Endothelial cell of umbilical vein (primary cell): ENCODE measurements at regions not wholly inside any gene's neighbourhood (a gene's known extent, or its start where the extent isn't known, plus 50 kb on each side); places are given as distances from the start of the nearest gene placed in this dataset.

Experiments used
- BruUV-seq: library from RNA; stranded (reverse); fragments of 400-500 nt; replicated peaks from 2 replicates; lab custom pipeline; 2021; lab: Mats Ljungman, UMichigan
- CTCF ChIA-PET: fragments of 300-600, 350-600 bp; sonication (Branson Sonifier 250); formaldehyde crosslinking; loops from one replicate; lab custom pipeline; 2021; ENCODE audit warnings: antibody characterized with exemption, inconsistent platforms; lab: Charles Lee
- POLR2A ChIA-PET: fragments of 300-600, 350-600 bp; sonication (Branson Sonifier 250); formaldehyde crosslinking; loops from one replicate; lab custom pipeline; 2021; ENCODE audit warnings: antibody characterized with exemption, inconsistent platforms; lab: Charles Lee
- DNase-seq: peaks from one replicate; pipeline ENCODE4 v3.0.0-alpha.2; 2011; ENCODE audit warnings: low read depth, low spot score
- FAIRE-seq: peaks from 2 replicates; lab custom pipeline; 2011; peaks lifted over from hg19 to GRCh38; lab: Jason Lieb, UNC
- H2AFZ ChIP-seq: 2 replicates; pipeline ENCODE4 v1.6.0; 2012; ENCODE audit warnings: low read depth, low read length, control low read depth, inconsistent platforms
- H3K27ac ChIP-seq: 2 replicates; pipeline ENCODE4 v1.5.1; 2011; ENCODE audit warnings: low read depth, mild to moderate bottlenecking, control low read depth, low read length, moderate library complexity; ENCODE audit not compliant: insufficient read depth
- H3K27me3 ChIP-seq, 2 experiments: 2 replicates each; pipeline versions ENCODE4 v1.6.0 to v1.6.1; 2011; ENCODE audit warnings: low read length in 2 of 2, mixed read lengths in 1 of 2; ENCODE audit not compliant: control insufficient read depth in 2 of 2, insufficient read depth in 2 of 2
- H3K36me3 ChIP-seq, 2 experiments: 2 replicates in 1 of 2; 3 replicates in 1 of 2; pipeline ENCODE4 v1.5.1; 2011; ENCODE audit warnings: low read length in 2 of 2, mild to moderate bottlenecking in 1 of 2, moderate library complexity in 1 of 2; ENCODE audit not compliant: control insufficient read depth in 2 of 2, insufficient read depth in 2 of 2; ENCODE audit errors: extremely low read depth in 1 of 2
- H3K4me1 ChIP-seq: 3 replicates; pipeline ENCODE4 v1.5.1; 2011; ENCODE audit warnings: mild to moderate bottlenecking, low read length; ENCODE audit not compliant: control insufficient read depth, insufficient read depth; ENCODE audit errors: extremely low read depth
- H3K4me2 ChIP-seq: 2 replicates; pipeline ENCODE4 v1.6.1; 2011; ENCODE audit warnings: low read length, control low read depth, mixed read lengths; ENCODE audit not compliant: insufficient read depth
- H3K4me3 ChIP-seq, 3 experiments: fragments of 200-600 bp in 1 of 3; sonication (generic), shearing (Covaris generic) in 1 of 3; replicated peaks in 1 of 3; 2 replicates each; pipeline ENCODE4 v1.5.1; 2011 to 2016; ENCODE audit warnings: control low read depth in 3 of 3, low read length in 3 of 3, mild to moderate bottlenecking in 2 of 3, inconsistent platforms in 1 of 3, low read depth in 1 of 3, moderate library complexity in 1 of 3; ENCODE audit not compliant: insufficient read depth in 1 of 3
- H3K79me2 ChIP-seq: 2 replicates; pipeline ENCODE4 v1.6.0; 2012; ENCODE audit warnings: low read length, inconsistent platforms; ENCODE audit not compliant: control insufficient read depth, insufficient read depth
- H3K9ac ChIP-seq: replicated peaks from 2 replicates; pipeline ENCODE3; 2011; ENCODE audit warnings: low read length, control low read depth; ENCODE audit not compliant: insufficient read depth; ENCODE audit errors: extremely low read depth
- H3K9me1 ChIP-seq: replicated peaks from 3 replicates; pipeline ENCODE4 v1.6.0; 2011; ENCODE audit warnings: mild to moderate bottlenecking, low read length; ENCODE audit not compliant: control insufficient read depth, insufficient read depth; ENCODE audit errors: extremely low read depth
- H3K9me3 ChIP-seq: replicated peaks from 2 replicates; pipeline ENCODE4 v1.5.1; 2012; ENCODE audit warnings: low read length, inconsistent platforms; ENCODE audit not compliant: control insufficient read depth, insufficient read depth
- H4K20me1 ChIP-seq: replicated peaks from 2 replicates; pipeline ENCODE3; 2011; ENCODE audit warnings: mild to moderate bottlenecking, low read length; ENCODE audit not compliant: control insufficient read depth, insufficient read depth; ENCODE audit errors: extremely low read depth
- FOS ChIP-seq: IDR thresholded peaks from 2 replicates; pipeline ENCODE4 v1.6.1; 2011; ENCODE audit warnings: mild to moderate bottlenecking, low read length, moderate library complexity, borderline replicate concordance; ENCODE audit not compliant: insufficient read depth
- JUN ChIP-seq: IDR thresholded peaks from 2 replicates; pipeline ENCODE4 v1.6.1; 2011; ENCODE audit warnings: borderline replicate concordance, low read depth; ENCODE audit not compliant: insufficient read length, insufficient read depth
- MYC ChIP-seq: IDR thresholded peaks from one replicate; pipeline ENCODE4 v1.6.1; 2011; ENCODE audit warnings: mild to moderate bottlenecking, low read depth, low read length
- POLR2A ChIP-seq: IDR thresholded peaks from 2 replicates; pipeline ENCODE4 v1.6.1; 2012; ENCODE audit warnings: low read depth, mild to moderate bottlenecking, control low read depth, low read length
- POLR2AphosphoS5 ChIP-seq: IDR thresholded peaks from 2 replicates; pipeline ENCODE4 v1.6.1; 2012; ENCODE audit warnings: low read depth, mild to moderate bottlenecking, control low read depth, low read length, moderate library complexity; ENCODE audit not compliant: insufficient read depth
- dilution Hi-C: fragments of 300-500 bp; cut with MboI; formaldehyde crosslinking; loops from one replicate; pipeline ENCODE4 v1.15.0; 2019; ENCODE audit warnings: low sequenced_read_pairs; ENCODE audit not compliant: extremely low pct_ligation_motif_present
- intact Hi-C: fragments of 100-400 bp; cut with micrococcal nuclease; formaldehyde crosslinking; loops from one replicate; pipeline ENCODE4 v1.10.0; 2022
- TF ChIP-seq, protein P1 (sequence below): IDR thresholded peaks from 2 replicates; pipeline ENCODE4 v1.6.1; 2011; ENCODE audit not compliant: insufficient read depth, insufficient read length
- TF ChIP-seq, protein P2 (sequence below), 2 donors: IDR thresholded peaks; 1 replicate in 1 of 2; 2 replicates in 1 of 2; pipeline ENCODE4 v1.5.1; 2011; ENCODE audit warnings: low read length in 2 of 2, mild to moderate bottlenecking in 2 of 2, moderate library complexity in 2 of 2, control low read depth in 1 of 2, inconsistent platforms in 1 of 2, low read depth in 1 of 2; ENCODE audit not compliant: insufficient read depth in 1 of 2; ENCODE audit errors: extremely low read depth in 1 of 2

DNA sequence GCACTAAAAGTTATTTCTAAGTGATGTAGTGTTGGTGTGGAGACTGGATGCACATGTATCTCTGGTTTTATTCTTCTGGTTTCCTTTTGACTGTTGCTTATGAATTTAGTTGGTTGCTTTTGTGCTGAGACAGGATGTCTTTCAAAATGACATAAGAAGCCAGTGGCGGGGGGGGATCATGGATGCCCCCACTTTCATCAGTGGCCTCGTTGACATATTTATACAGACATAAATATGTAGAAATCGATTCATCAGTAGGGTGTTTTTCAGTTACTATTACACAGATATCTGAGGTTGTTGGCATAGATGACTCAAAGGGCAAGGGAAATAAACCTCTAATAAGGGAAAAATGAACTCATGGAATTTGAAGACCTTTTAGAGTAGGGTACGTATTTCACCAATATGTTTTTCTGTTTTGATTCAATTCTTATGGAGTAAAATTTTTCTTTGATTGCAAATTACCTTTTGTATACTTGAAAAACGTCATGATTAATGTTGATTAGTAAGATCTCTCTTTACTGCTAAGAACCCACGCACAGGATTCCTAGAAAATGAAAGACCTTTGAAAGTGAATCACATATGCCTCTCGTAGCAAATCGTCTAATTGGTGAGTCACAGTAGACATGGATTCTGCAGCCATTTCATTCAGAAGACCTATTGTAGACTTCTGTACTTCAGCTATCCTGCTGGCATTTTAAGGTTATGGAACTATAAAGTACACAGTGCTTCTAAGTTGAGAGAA lies 97.4 kb upstream of the RBMS3 start:
- Histone ChIP-seq H3K9me1 (no peaks in the 10 kb centered on the region), H3K4me3 (no peak overlapping the region), H3K27me3 (no peaks in the 10 kb centered on the region), H3K36me3 (no peaks in the 10 kb centered on the region), H3K79me2 (no peaks in the 10 kb centered on the region), H3K27ac (no peak overlapping the region), H3K9me3 (no peaks in the 10 kb centered on the region), H3K4me1 (peaks cover 20% of the 10 kb centered on the region), H4K20me1 (no peaks in the 10 kb centered on the region), H3K4me2 (no peak overlapping the region), H3K9ac (no peak overlapping the region), H2AFZ (no peak overlapping the region)
- CTCF ChIA-PET = interaction anchor here (1.3 kb wide), 1 partner anchor 44 kb away, joined by 3 read pairs; no protein-coding TSS in a partner anchor
- intact Hi-C loops = no loop called here
- no TSS peak for BruUV-seq
- TF ChIP-seq FOS (peak; percentile 12), MYC (no peak)
- no peak for FAIRE-seq
- POLR2A ChIA-PET = no interaction called here
- no peak for DNase-seq
- dilution Hi-C loops = no loop called here

DNA sequence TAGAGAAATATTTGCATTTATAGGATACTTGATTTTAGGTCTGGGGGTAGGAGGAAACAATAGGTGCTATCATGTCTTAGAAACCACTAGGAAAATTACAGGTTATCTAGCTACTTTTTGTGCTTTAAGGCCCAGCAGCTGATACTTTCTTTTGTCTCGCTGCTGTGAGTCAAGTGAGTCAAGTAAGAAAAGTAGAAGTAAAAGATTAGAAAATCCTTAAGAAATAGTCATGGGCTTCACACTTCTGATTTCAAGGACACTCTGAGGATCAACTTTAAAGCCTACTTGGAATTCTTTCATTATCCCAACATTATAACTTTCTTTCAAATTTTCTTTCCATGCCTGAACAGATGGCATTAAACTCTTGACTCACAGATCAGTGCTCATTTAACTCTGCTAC lies 95.2 kb upstream of the RBMS3 start:
- H3K4me1 ChIP-seq = peaks cover 17% of the 10 kb centered on the region
- H3K9ac ChIP-seq = no peak overlapping the region
- intact Hi-C loops = loop anchor here (2.0 kb wide), 2 partner anchors 95 to 573 kb away; partner anchors contain the start of gene RBMS3
- CTCF ChIA-PET = no interaction called here
- no peak overlapping the region for H3K27ac ChIP-seq
- no peak overlapping the region for H2AFZ ChIP-seq
- H3K36me3 ChIP-seq = no peaks in the 10 kb centered on the region
- no peaks in the 10 kb centered on the region for H3K79me2 ChIP-seq
- H3K9me1 ChIP-seq = no peaks in the 10 kb centered on the region
- dilution Hi-C loops = no loop called here
- DNase-seq (no peak), FAIRE-seq (peak; percentile 38)
- no TSS peak for BruUV-seq
- TF ChIP-seq, protein P1, sequence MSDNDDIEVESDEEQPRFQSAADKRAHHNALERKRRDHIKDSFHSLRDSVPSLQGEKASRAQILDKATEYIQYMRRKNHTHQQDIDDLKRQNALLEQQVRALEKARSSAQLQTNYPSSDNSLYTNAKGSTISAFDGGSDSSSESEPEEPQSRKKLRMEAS = no peak
- TF ChIP-seq FOS (no peak), POLR2A (no peak), MYC (no peak), JUN (no peak), POLR2AphosphoS5 (no peak)
- TF ChIP-seq, protein P2, sequence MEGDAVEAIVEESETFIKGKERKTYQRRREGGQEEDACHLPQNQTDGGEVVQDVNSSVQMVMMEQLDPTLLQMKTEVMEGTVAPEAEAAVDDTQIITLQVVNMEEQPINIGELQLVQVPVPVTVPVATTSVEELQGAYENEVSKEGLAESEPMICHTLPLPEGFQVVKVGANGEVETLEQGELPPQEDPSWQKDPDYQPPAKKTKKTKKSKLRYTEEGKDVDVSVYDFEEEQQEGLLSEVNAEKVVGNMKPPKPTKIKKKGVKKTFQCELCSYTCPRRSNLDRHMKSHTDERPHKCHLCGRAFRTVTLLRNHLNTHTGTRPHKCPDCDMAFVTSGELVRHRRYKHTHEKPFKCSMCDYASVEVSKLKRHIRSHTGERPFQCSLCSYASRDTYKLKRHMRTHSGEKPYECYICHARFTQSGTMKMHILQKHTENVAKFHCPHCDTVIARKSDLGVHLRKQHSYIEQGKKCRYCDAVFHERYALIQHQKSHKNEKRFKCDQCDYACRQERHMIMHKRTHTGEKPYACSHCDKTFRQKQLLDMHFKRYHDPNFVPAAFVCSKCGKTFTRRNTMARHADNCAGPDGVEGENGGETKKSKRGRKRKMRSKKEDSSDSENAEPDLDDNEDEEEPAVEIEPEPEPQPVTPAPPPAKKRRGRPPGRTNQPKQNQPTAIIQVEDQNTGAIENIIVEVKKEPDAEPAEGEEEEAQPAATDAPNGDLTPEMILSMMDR (IDR thresholded peaks at IDR 0.05; ENCODE audit: extremely low read depth in 1 of 2, insufficient read depth in 1 of 2, low read depth in 1 of 2, low read length in 2 of 2) = no peak
- no peaks in the 10 kb centered on the region for H4K20me1 ChIP-seq
- POLR2A ChIA-PET = no interaction called here
- H3K4me2 ChIP-seq = no peak overlapping the region
- H3K27me3 ChIP-seq = no peaks in the 10 kb centered on the region
- H3K4me3 ChIP-seq = no peak overlapping the region
- H3K9me3 ChIP-seq = no peaks in the 10 kb centered on the region
